ENCODE measurements at regions not wholly inside any gene's neighbourhood (a gene's known extent, or its start where the extent isn't known, plus 50 kb on each side); places are given as distances from the start of the nearest gene placed in this dataset.

GRCh38 chr13:24083141-24083540 is 77.4 kb upstream of the SPATA13 start:
- no peak for DNase-seq (ENCODE audit: low read depth)

GRCh38 chr13:24083722-24084421 is 76.6 kb upstream of the SPATA13 start:
- no peak for DNase-seq (ENCODE audit: low read depth)

- no peak for DNase-seq (ENCODE audit: low read depth)
Measured at GRCh38 chr13:24085662-24086061, 74.9 kb upstream of the SPATA13 start.

- DNase-seq (ENCODE audit: low read depth), result no peak
Measured at GRCh38 chr13:24086642-24087041, 73.9 kb upstream of the SPATA13 start.

GRCh38 chr13:24087605-24088225 is 72.8 kb upstream of the SPATA13 start:
- no peak for DNase-seq (ENCODE audit: low read depth)

- DNase-seq (ENCODE audit: low read depth), result no peak
Measured at GRCh38 chr13:24090049-24090448, 70.5 kb upstream of the SPATA13 start.

GRCh38 chr13:24091080-24091479 is 69.4 kb upstream of the SPATA13 start:
- no peak for DNase-seq (ENCODE audit: low read depth)

- DNase-seq (ENCODE audit: low read depth), result no peak
Measured at GRCh38 chr13:24092108-24092507, 68.4 kb upstream of the SPATA13 start.

- DNase-seq (ENCODE audit: low read depth), result no peak
Measured at GRCh38 chr13:24093047-24093446, 67.5 kb upstream of the SPATA13 start.

- no peak for DNase-seq (ENCODE audit: low read depth)
Measured at GRCh38 chr13:24096659-24097058, 63.9 kb upstream of the SPATA13 start.

GRCh38 chr13:24097064-24097463 is 63.5 kb upstream of the SPATA13 start:
- peak; percentile 53 for DNase-seq (ENCODE audit: low read depth)

GRCh38 chr13:24097667-24098066 is 62.9 kb upstream of the SPATA13 start:
- peak; percentile 8 for DNase-seq (ENCODE audit: low read depth)

GRCh38 chr13:24099490-24099889 is 61.0 kb upstream of the SPATA13 start:
- DNase-seq (ENCODE audit: low read depth), result no peak

GRCh38 chr13:24100188-24100587 is 60.3 kb upstream of the SPATA13 start:
- no peak for DNase-seq (ENCODE audit: low read depth)

GRCh38 chr13:24103782-24104372 is 56.6 kb upstream of the SPATA13 start:
- no peak for DNase-seq (ENCODE audit: low read depth)

- DNase-seq (ENCODE audit: low read depth), result no peak
Measured at GRCh38 chr13:24104723-24105122, 55.8 kb upstream of the SPATA13 start.

- no peak for DNase-seq (ENCODE audit: low read depth)
Measured at GRCh38 chr13:24106429-24106828, 54.1 kb upstream of the SPATA13 start.

GRCh38 chr13:24107955-24108614 is 52.4 kb upstream of the SPATA13 start:
- DNase-seq (ENCODE audit: low read depth), result no peak

GRCh38 chr13:24108615-24108965 is 51.9 kb upstream of the SPATA13 start:
- no peak for DNase-seq (ENCODE audit: low read depth)

- no peak for DNase-seq (ENCODE audit: low read depth)
Measured at GRCh38 chr13:24110011-24110410, 50.5 kb upstream of the SPATA13 start.
